H9 (cell line): ENCODE measurements at regions not wholly inside any gene's neighbourhood (a gene's known extent, or its start where the extent isn't known, plus 50 kb on each side); places are given as distances from the start of the nearest gene placed in this dataset.

ENCODE experiments used
- DNase-seq: peaks from one replicate; pipeline ENCODE4 v3.0.0-alpha.2; 2017
- H2AFZ ChIP-seq: one replicate; pipeline ENCODE4 v1.6.1; 2013; ENCODE audit warnings: mild to moderate bottlenecking, low read length, control low read depth, moderate library complexity
- H2AK5ac ChIP-seq: 2 replicates; pipeline ENCODE4 v1.6.1; 2013; ENCODE audit warnings: low read length, control low read depth, mixed read lengths; ENCODE audit not compliant: insufficient read length
- H2BK120ac ChIP-seq: one replicate; pipeline ENCODE4 v1.6.1; 2013; ENCODE audit warnings: low read depth, mild to moderate bottlenecking, low read length, control low read depth, inconsistent platforms; ENCODE audit not compliant: poor library complexity, severe bottlenecking
- H2BK12ac ChIP-seq: 2 replicates; pipeline ENCODE4 v1.6.1; 2013; ENCODE audit warnings: low read length, control low read depth, mixed read lengths, low read depth; ENCODE audit not compliant: insufficient read length
- H2BK15ac ChIP-seq: 2 replicates; pipeline ENCODE4 v1.6.1; 2013; ENCODE audit warnings: low read depth, low read length, control low read depth
- H2BK20ac ChIP-seq: one replicate; pipeline ENCODE4 v1.6.1; 2013; ENCODE audit warnings: low read depth, mild to moderate bottlenecking, low read length, control low read depth, inconsistent platforms; ENCODE audit not compliant: poor library complexity, severe bottlenecking
- H2BK5ac ChIP-seq: 2 replicates; pipeline ENCODE4 v1.6.1; 2013; ENCODE audit warnings: low read length, control low read depth, mixed read lengths; ENCODE audit not compliant: insufficient read length
- H3K14ac ChIP-seq: 2 replicates; pipeline ENCODE4 v1.6.1; 2013; ENCODE audit warnings: low read length, control low read depth; ENCODE audit not compliant: insufficient read depth
- H3K18ac ChIP-seq: 2 replicates; pipeline ENCODE4 v1.6.1; 2013; ENCODE audit warnings: low read depth, mild to moderate bottlenecking, mixed read lengths, low read length, control low read depth; ENCODE audit not compliant: insufficient read length
- H3K23ac ChIP-seq: 2 replicates; pipeline ENCODE4 v1.6.1; 2013; ENCODE audit warnings: low read length, control low read depth, mixed read lengths, low read depth; ENCODE audit not compliant: insufficient read length
- H3K23me2 ChIP-seq: 2 replicates; pipeline ENCODE4 v1.6.1; 2013; ENCODE audit warnings: low read depth, mild to moderate bottlenecking, mixed read lengths, low read length, control low read depth; ENCODE audit not compliant: insufficient read length, poor library complexity, severe bottlenecking
- H3K27ac ChIP-seq: 2 replicates; pipeline ENCODE4 v1.5.1; 2013; ENCODE audit warnings: low read length, control low read depth, mixed read lengths, low read depth; ENCODE audit not compliant: insufficient read length
- H3K27me3 ChIP-seq: 2 replicates; pipeline ENCODE4 v1.6.1; 2013; ENCODE audit warnings: low read length, control low read depth, inconsistent platforms; ENCODE audit not compliant: insufficient read depth
- H3K4ac ChIP-seq: 2 replicates; pipeline ENCODE4 v1.6.1; 2013; ENCODE audit warnings: low read depth, mild to moderate bottlenecking, control low read depth, inconsistent platforms, low read length, moderate library complexity
- H3K4me1 ChIP-seq: 2 replicates; pipeline ENCODE4 v1.6.1; 2013; ENCODE audit warnings: low read length, control low read depth, inconsistent platforms; ENCODE audit not compliant: insufficient read depth
- H3K4me2 ChIP-seq: 2 replicates; pipeline ENCODE4 v1.6.1; 2013; ENCODE audit warnings: low read length, control low read depth, mixed read lengths; ENCODE audit not compliant: insufficient read length, insufficient read depth
- H3K56ac ChIP-seq: 2 replicates; pipeline ENCODE4 v1.6.1; 2013; ENCODE audit warnings: low read depth, mild to moderate bottlenecking, mixed read lengths, low read length, control low read depth; ENCODE audit not compliant: insufficient read length
- H3K79me1 ChIP-seq: 2 replicates; pipeline ENCODE4 v1.6.1; 2013; ENCODE audit warnings: low read depth, mild to moderate bottlenecking, moderate library complexity, low read length, control low read depth, inconsistent platforms; ENCODE audit not compliant: insufficient read depth, poor library complexity, severe bottlenecking
- H3K79me2 ChIP-seq: 2 replicates; pipeline ENCODE4 v1.6.1; 2013; ENCODE audit warnings: low read length, control low read depth, inconsistent platforms; ENCODE audit not compliant: insufficient read depth
- H3K9ac ChIP-seq: 2 replicates; pipeline ENCODE4 v1.6.1; 2013; ENCODE audit warnings: low read length, control low read depth, mixed read lengths; ENCODE audit not compliant: insufficient read length; ENCODE audit errors: extremely low read depth
- H3K9me3 ChIP-seq: one replicate; pipeline ENCODE4 v1.6.1; 2013; ENCODE audit warnings: low read depth, low read length, inconsistent platforms; ENCODE audit not compliant: control insufficient read depth
- H3T11ph ChIP-seq: one replicate; pipeline ENCODE4 v1.6.1; 2013; ENCODE audit warnings: mild to moderate bottlenecking, low read length, control low read depth, inconsistent platforms
- H4K20me1 ChIP-seq: one replicate; pipeline ENCODE4 v1.6.1; 2013; ENCODE audit not compliant: control insufficient read depth, insufficient read length, insufficient read depth
- H4K5ac ChIP-seq: 2 replicates; pipeline ENCODE4 v1.6.1; 2013; ENCODE audit warnings: low read depth, mild to moderate bottlenecking, mixed read lengths, low read length, control low read depth; ENCODE audit not compliant: insufficient read length
- H4K8ac ChIP-seq: replicated peaks from 2 replicates; pipeline ENCODE4 v1.6.1; 2013; ENCODE audit warnings: low read length, control low read depth, mixed read lengths, low read depth; ENCODE audit not compliant: insufficient read length
- H4K91ac ChIP-seq: 2 replicates; pipeline ENCODE4 v1.6.1; 2013; ENCODE audit warnings: low read depth, mild to moderate bottlenecking, moderate library complexity, mixed read lengths, low read length, control low read depth; ENCODE audit not compliant: insufficient read length
- H3K27ac Mint-ChIP-seq, 3 experiments: 2 replicates in 2 of 3; 3 replicates in 1 of 3; pipeline ENCODE4 v1.8.0; 2020 to 2021; ENCODE audit warnings: mixed read lengths in 3 of 3, mild to moderate bottlenecking in 1 of 3, moderate library complexity in 1 of 3
- H3K27me3 Mint-ChIP-seq: 2 replicates; pipeline ENCODE4 v1.8.0; 2021; ENCODE audit warnings: low read depth, mild to moderate bottlenecking, moderate library complexity, mixed read lengths
- H3K36me3 Mint-ChIP-seq, 3 experiments: 2 replicates in 2 of 3; 3 replicates in 1 of 3; pipeline ENCODE4 v1.8.0; 2020 to 2021; ENCODE audit warnings: low read depth in 3 of 3, mixed read lengths in 3 of 3; ENCODE audit not compliant: insufficient read depth in 1 of 3
- H3K4me1 Mint-ChIP-seq, 2 experiments: 2 replicates each; pipeline ENCODE4 v1.8.0; 2020; ENCODE audit warnings: mixed read lengths in 2 of 2
- H3K4me3 Mint-ChIP-seq, 2 experiments: 2 replicates in 1 of 2; 3 replicates in 1 of 2; pipeline ENCODE4 v1.8.0; 2020 to 2021; ENCODE audit warnings: mild to moderate bottlenecking in 2 of 2, mixed read lengths in 2 of 2, moderate library complexity in 1 of 2
- H3K9me3 Mint-ChIP-seq, 2 experiments: 2 replicates in 1 of 2; 3 replicates in 1 of 2; pipeline ENCODE4 v1.8.0; 2020; ENCODE audit warnings: mild to moderate bottlenecking in 2 of 2, mixed read lengths in 2 of 2, moderate library complexity in 1 of 2
- TF ChIP-seq, protein P1 (sequence below): fragments of 200-600 bp; sonication (generic); conservative IDR thresholded peaks from 3 replicates; pipeline ENCODE4 v1.8.0; 2021; ENCODE audit warnings: antibody characterized with exemption, mild to moderate bottlenecking

DNA sequence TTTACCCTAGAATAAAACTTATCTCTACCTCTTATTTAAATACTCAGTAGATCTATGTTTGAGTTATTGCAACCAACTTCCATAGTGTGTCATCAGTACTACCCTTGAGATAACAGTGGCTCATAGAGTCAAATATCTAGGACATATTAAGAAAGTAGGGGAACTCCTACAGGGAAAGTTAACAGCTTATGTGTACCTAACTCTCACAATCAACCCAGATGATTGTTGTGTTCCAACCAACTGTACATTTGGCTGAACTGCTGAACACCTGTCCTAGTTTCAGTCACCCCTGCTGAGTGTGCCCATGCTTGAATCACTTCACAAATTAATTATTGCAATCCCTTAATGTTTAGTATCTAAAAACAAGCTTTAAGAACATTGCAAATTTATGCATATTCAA lies 244.2 kb upstream of the GRID2 start:
- Histone ChIP-seq H2BK12ac (no peak overlapping the region), H3K23ac (no peak overlapping the region), H3K4me2 (no peak overlapping the region), H3T11ph (no peak overlapping the region), H3K4me1 (no peaks in the 10 kb centered on the region), H3K79me2 (no peaks in the 10 kb centered on the region), H4K20me1 (no peaks in the 10 kb centered on the region), H2BK20ac (no peak overlapping the region), H3K27me3 (no peaks in the 10 kb centered on the region; the same call in 1 of the 2 replicates), H3K4ac (no peak overlapping the region), H3K9me3 (no peaks in the 10 kb centered on the region), H3K9ac (no peak overlapping the region), H3K27ac (no peak overlapping the region), H3K18ac (no peak overlapping the region), H3K56ac (no peak overlapping the region), H4K5ac (no peak overlapping the region), H3K23me2 (no peaks in the 10 kb centered on the region), H3K79me1 (no peaks in the 10 kb centered on the region), H4K91ac (no peak overlapping the region), H2AFZ (no peak overlapping the region), H2BK120ac (no peak overlapping the region), H3K14ac (no peak overlapping the region), H4K8ac (no peak overlapping the region), H2AK5ac (no peak overlapping the region), H2BK5ac (no peak overlapping the region), H2BK15ac (no peak overlapping the region)
- DNase-seq = no peak
- Mint-ChIP-seq H3K4me3 (no peak overlapping the region), H3K27me3 (no peaks in the 10 kb centered on the region), H3K4me1 (0 out of 4 replicates have a peak, but pooled peaks cover 0 to 2% of the 10 kb centered on the region in 2 experiments), H3K9me3 (no peaks in the 10 kb centered on the region; a peak in 1 of 5 replicates), H3K27ac (no peak overlapping the region), H3K36me3 (no peaks in the 10 kb centered on the region)
- TF ChIP-seq, protein P1, sequence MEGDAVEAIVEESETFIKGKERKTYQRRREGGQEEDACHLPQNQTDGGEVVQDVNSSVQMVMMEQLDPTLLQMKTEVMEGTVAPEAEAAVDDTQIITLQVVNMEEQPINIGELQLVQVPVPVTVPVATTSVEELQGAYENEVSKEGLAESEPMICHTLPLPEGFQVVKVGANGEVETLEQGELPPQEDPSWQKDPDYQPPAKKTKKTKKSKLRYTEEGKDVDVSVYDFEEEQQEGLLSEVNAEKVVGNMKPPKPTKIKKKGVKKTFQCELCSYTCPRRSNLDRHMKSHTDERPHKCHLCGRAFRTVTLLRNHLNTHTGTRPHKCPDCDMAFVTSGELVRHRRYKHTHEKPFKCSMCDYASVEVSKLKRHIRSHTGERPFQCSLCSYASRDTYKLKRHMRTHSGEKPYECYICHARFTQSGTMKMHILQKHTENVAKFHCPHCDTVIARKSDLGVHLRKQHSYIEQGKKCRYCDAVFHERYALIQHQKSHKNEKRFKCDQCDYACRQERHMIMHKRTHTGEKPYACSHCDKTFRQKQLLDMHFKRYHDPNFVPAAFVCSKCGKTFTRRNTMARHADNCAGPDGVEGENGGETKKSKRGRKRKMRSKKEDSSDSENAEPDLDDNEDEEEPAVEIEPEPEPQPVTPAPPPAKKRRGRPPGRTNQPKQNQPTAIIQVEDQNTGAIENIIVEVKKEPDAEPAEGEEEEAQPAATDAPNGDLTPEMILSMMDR = no peak
